Right kidney (tissue), 1 donor: ENCODE measurements at regions not wholly inside any gene's neighbourhood (a gene's known extent, or its start where the extent isn't known, plus 50 kb on each side); places are given as distances from the start of the nearest gene placed in this dataset.
"Not testable (repeated sequence)": the region's sequence is repeated elsewhere in the genome, so short reads cannot be mapped to it uniquely, and the experiment has no call there.

ENCODE experiments used
- DNase-seq: peaks from one replicate; pipeline ENCODE4 v3.0.0-alpha.2; 2016

DNA sequence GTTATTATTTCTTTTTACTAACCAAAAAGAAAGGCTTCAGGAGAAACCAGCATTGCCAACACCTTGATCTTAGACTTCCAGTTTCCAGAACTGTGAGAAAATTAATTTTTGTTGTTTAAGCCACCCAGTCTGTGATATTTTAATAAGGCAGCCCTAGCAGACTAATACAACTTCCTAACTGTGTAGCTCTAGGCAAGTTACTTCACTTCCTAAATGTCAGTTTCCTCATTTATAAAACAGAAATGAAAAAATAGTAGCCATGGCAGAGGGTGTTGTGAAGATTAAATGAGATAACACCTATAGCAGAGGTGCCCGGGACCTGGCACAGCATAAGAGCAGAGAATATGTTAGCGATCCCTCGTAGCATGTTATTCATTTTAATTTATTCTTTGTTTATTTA lies 66.6 kb upstream of the HAND1 start:
- no peak for DNase-seq

- DNase-seq: no peak
These were observed 65.4 kb upstream of the HAND1 start for GRCh38 chr5:154543380-154543779.

DNA sequence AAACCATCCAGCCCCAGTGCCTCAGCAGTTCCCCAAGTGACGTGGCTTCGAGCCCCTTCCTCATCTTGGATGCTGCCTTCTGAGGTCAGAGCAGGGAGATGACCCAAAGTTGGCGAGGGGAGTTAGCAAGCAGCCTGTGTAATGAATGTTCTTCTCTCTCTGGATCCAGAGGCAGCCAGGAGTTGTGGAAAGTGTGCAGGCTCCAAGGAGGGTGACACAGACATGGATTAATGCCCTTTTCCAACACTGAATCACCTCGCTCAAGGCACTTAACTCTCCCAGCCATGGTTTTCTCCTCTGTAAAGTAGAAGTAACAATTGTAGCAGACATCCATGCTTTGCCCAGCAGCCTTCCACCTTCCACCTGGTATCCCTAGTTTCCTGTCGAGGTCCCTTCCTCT lies 64.6 kb upstream of the HAND1 start:
- no peak for DNase-seq

- no peak for DNase-seq
These were observed 64.0 kb upstream of the HAND1 start for GRCh38 chr5:154542000-154542399.

- no peak for DNase-seq
These were observed 63.5 kb upstream of the HAND1 start for GRCh38 chr5:154541553-154541952.

- no peak for DNase-seq
These were observed 62.6 kb upstream of the HAND1 start for GRCh38 chr5:154540600-154540999.

DNA sequence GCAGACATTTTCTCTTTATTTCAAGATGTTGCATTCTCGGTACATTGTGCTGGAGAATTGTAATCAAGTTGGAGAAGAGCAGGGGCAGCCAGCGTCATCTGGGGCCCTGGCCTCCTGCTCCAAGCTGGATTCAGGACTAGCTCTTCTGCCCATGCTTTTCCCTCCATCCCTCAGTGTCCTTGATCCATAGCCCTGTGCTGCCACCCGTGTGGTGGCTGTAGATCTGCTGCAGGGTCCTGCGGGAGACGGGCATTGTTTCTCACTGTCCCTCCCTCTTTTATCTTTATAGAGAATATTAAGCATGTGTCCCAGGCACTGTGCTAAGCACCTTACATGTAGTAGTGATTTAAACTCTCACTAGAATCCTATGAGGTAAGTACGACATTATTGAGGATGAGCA lies 60.5 kb upstream of the HAND1 start:
- DNase-seq: no peak

DNA sequence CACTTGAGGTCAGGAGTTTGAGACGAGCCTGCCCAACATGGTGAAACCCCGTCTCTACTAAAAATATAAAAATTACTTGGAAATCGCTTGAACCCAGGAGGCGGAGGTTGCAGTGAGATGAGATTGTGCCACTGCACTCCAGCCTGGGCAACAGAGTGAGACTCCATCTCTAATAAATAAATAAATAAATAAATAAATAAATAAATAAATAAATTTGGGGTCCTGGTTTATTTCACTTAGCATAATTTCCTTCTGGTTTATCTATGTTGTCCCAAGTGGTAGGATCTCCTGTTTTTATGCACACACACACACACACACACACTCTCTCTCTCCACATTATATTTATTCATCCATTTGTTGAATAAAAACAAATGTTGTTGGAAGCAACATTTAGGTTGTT lies 58.4 kb upstream of the HAND1 start:
- not testable (repeated sequence) for DNase-seq

DNA sequence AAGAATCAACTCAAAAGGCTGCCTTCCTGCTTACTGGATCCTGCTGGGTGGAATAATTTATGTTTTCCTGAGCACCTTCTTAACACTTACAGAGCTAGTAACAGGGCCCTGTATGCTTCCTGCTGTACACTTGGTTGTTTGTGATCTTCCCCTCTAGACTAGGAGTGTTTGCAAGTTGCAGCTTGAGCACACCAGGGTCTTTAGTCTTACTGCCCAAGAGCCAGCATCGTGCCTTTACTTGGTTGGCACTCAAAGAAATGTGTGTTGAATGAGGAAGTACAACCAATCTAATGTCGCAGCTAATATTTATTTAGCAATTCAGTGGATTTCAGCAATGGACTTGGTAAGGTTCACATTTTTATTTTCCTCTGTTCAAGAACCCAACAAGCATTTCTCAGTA lies 57.5 kb upstream of the HAND1 start:
- DNase-seq: no peak

DNA sequence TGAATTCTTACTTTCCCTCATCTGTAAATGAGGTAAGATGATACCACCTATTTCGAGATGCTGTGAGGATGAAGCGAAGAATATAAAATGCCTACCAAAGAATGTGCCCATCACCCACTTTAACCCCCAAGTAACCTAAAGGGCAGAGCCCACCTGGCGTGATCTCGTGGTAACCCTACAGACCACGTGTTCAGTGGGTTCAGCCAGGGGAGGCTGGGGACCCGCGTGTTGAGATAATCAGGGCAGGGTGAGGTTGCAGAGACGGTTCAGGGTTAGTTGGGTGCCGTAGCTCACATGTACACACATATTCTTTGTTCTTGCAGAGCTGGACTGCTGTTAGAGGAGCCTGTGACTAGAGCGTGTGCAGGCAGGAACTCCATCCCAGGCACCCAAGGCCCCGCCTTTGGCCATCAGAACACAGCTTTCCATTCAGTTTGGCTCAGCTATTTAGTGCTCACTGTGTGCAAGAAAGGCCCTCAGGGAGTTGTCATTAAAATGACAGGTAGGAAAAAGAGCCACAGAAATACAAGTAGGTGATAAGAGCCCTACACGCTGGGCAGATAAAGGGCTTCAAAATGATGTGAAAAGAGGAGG lies 56.5 kb upstream of the HAND1 start:
- no peak for DNase-seq

- DNase-seq: no peak
These were observed 51.3 kb upstream of the HAND1 start for GRCh38 chr5:154529282-154529681.

- DNase-seq: no peak
These were observed 50.1 kb upstream of the HAND1 start for GRCh38 chr5:154528005-154528594.
